KMS-11 (cell line): ENCODE measurements at regions not wholly inside any gene's neighbourhood (a gene's known extent, or its start where the extent isn't known, plus 50 kb on each side); places are given as distances from the start of the nearest gene placed in this dataset.

Source experiments
- H2AFZ ChIP-seq: fragments of 200-600 bp; sonication (generic); 2 replicates; pipeline ENCODE4 v1.6.1; 2016; ENCODE audit warnings: antibody characterized with exemption, mixed run types, low read depth
- H3K27ac ChIP-seq: fragments of 200-600 bp; sonication (generic); 2 replicates; pipeline ENCODE4 v1.6.1; 2016; ENCODE audit warnings: mild to moderate bottlenecking, mixed run types
- H3K27me3 ChIP-seq: fragments of 200-600 bp; sonication (generic); 2 replicates; pipeline ENCODE4 v1.6.1; 2017; ENCODE audit warnings: mild to moderate bottlenecking, low read depth, mixed run types, moderate library complexity; ENCODE audit not compliant: insufficient read depth
- H3K36me3 ChIP-seq: fragments of 200-600 bp; sonication (generic); 2 replicates; pipeline ENCODE4 v1.6.1; 2017; ENCODE audit warnings: mild to moderate bottlenecking, mixed run types; ENCODE audit not compliant: insufficient read depth
- H3K4me1 ChIP-seq: fragments of 200-600 bp; sonication (generic); 2 replicates; pipeline ENCODE4 v1.6.1; 2016; ENCODE audit warnings: mild to moderate bottlenecking, low read depth, mixed run types; ENCODE audit not compliant: poor library complexity, severe bottlenecking
- H3K4me2 ChIP-seq: fragments of 200-600 bp; sonication (generic); 2 replicates; pipeline ENCODE4 v1.7.0; 2016; ENCODE audit warnings: mild to moderate bottlenecking, mixed run types
- H3K4me3 ChIP-seq: fragments of 200-600 bp; sonication (generic); IDR thresholded peaks from 2 replicates; pipeline ENCODE4 v1.6.1; 2017; ENCODE audit warnings: low read depth, low read length, mixed read lengths; ENCODE audit not compliant: insufficient read depth
- H3K79me2 ChIP-seq: fragments of 200-600 bp; sonication (generic); 2 replicates; pipeline ENCODE4 v1.6.1; 2016; ENCODE audit warnings: low read depth, mixed run types; ENCODE audit not compliant: insufficient read depth
- H3K9ac ChIP-seq: fragments of 200-600 bp; sonication (generic); 2 replicates; pipeline ENCODE4 v1.6.1; 2016; ENCODE audit warnings: mild to moderate bottlenecking, mixed run types
- H4K20me1 ChIP-seq: fragments of 200-600 bp; sonication (generic); 2 replicates; pipeline ENCODE4 v1.6.1; 2016; ENCODE audit warnings: mild to moderate bottlenecking, mixed run types; ENCODE audit not compliant: insufficient read depth
- CTCF ChIP-seq: fragments of 200-600 bp; sonication (generic); conservative IDR thresholded peaks from 2 replicates; pipeline ENCODE4 v1.6.1; 2017; ENCODE audit warnings: low read depth, mild to moderate bottlenecking, antibody characterized with exemption, low read length, moderate library complexity, mixed read lengths

- no peak overlapping the region for H2AFZ ChIP-seq
- no peaks in the 10 kb centered on the region for H4K20me1 ChIP-seq
- no peaks in the 10 kb centered on the region for H3K4me1 ChIP-seq
- no peak overlapping the region for H3K27ac ChIP-seq
- H3K79me2 ChIP-seq: no peaks in the 10 kb centered on the region
- TF ChIP-seq CTCF: no peak
- no peak overlapping the region for H3K4me2 ChIP-seq
- no peak overlapping the region for H3K4me3 ChIP-seq
- H3K27me3 ChIP-seq: peaks cover 3% of the 10 kb centered on the region; the same call in 1 of the 2 replicates
- H3K36me3 ChIP-seq: no peaks in the 10 kb centered on the region
- no peak overlapping the region for H3K9ac ChIP-seq
Observed at GRCh38 chr11:70761094-70761907, 363.0 kb downstream of the CTTN start.

GRCh38 chr11:70761908-70762337 lies 363.6 kb downstream of the CTTN start:
- no peak for TF ChIP-seq CTCF
- no peak overlapping the region for H2AFZ ChIP-seq
- H3K36me3 ChIP-seq: no peaks in the 10 kb centered on the region
- H3K27ac ChIP-seq: no peak overlapping the region
- no peaks in the 10 kb centered on the region for H4K20me1 ChIP-seq
- H3K27me3 ChIP-seq: peaks cover 3% of the 10 kb centered on the region; the same call in 1 of the 2 replicates
- no peak overlapping the region for H3K4me3 ChIP-seq
- no peak overlapping the region for H3K4me2 ChIP-seq
- H3K4me1 ChIP-seq: no peaks in the 10 kb centered on the region
- H3K79me2 ChIP-seq: no peaks in the 10 kb centered on the region
- no peak overlapping the region for H3K9ac ChIP-seq

- Histone ChIP-seq H4K20me1 (no peaks in the 10 kb centered on the region), H3K4me2 (no peak overlapping the region), H3K36me3 (no peaks in the 10 kb centered on the region), H3K27ac (no peak overlapping the region), H3K4me1 (no peaks in the 10 kb centered on the region), H3K9ac (no peak overlapping the region), H3K27me3 (no peaks in the 10 kb centered on the region), H3K4me3 (no peak overlapping the region), H3K79me2 (no peaks in the 10 kb centered on the region), H2AFZ (no peak overlapping the region)
- no peak for TF ChIP-seq CTCF
Observed at GRCh38 chr11:70762810-70763209, 364.5 kb downstream of the CTTN start.

GRCh38 chr11:70763606-70764005 lies 365.3 kb downstream of the CTTN start:
- TF ChIP-seq CTCF: no peak
- Histone ChIP-seq H3K4me2 (no peak overlapping the region), H3K36me3 (no peaks in the 10 kb centered on the region), H3K27me3 (no peaks in the 10 kb centered on the region), H3K27ac (no peak overlapping the region), H2AFZ (no peak overlapping the region), H3K4me1 (no peaks in the 10 kb centered on the region), H4K20me1 (no peaks in the 10 kb centered on the region), H3K4me3 (no peak overlapping the region), H3K9ac (no peak overlapping the region), H3K79me2 (no peaks in the 10 kb centered on the region)
